GM12875 (cell line): ENCODE measurements at regions not wholly inside any gene's neighbourhood (a gene's known extent, or its start where the extent isn't known, plus 50 kb on each side); places are given as distances from the start of the nearest gene placed in this dataset.
"Not testable (repeated sequence)": the region's sequence is repeated elsewhere in the genome, so short reads cannot be mapped to it uniquely, and the experiment has no call there.

Experiments
- H3K4me3 ChIP-seq: one replicate; pipeline ENCODE4 v1.5.1; 2011; ENCODE audit warnings: low read depth, low read length, control low read depth
- TF ChIP-seq, protein P1 (sequence below): IDR thresholded peaks from 2 replicates; pipeline ENCODE4 v1.5.1; 2011; ENCODE audit warnings: low read depth, mild to moderate bottlenecking, control low read depth, inconsistent platforms, low read length, moderate library complexity, borderline replicate concordance; ENCODE audit not compliant: insufficient read depth

DNA sequence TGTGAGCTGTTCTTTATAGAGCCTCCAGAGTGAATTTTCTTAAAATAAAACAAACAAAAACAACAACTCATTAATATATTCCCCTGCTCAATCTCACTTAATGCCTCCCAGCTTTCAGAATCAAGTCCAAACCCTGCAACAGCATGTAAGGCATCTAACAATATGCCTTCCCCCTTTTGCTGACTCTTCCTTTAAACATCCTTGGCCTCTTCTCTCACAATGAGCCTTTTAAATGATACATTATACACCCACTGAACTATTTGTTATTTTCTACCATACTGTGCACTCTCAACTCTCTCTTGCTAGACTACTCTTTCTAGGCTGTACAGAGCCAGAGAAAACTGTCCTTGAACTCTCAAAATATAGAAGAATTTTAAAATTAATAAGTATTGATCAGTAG is 115.2 kb upstream of the SNX7 start:
- no peak overlapping the region for H3K4me3 ChIP-seq
- TF ChIP-seq, protein P1, sequence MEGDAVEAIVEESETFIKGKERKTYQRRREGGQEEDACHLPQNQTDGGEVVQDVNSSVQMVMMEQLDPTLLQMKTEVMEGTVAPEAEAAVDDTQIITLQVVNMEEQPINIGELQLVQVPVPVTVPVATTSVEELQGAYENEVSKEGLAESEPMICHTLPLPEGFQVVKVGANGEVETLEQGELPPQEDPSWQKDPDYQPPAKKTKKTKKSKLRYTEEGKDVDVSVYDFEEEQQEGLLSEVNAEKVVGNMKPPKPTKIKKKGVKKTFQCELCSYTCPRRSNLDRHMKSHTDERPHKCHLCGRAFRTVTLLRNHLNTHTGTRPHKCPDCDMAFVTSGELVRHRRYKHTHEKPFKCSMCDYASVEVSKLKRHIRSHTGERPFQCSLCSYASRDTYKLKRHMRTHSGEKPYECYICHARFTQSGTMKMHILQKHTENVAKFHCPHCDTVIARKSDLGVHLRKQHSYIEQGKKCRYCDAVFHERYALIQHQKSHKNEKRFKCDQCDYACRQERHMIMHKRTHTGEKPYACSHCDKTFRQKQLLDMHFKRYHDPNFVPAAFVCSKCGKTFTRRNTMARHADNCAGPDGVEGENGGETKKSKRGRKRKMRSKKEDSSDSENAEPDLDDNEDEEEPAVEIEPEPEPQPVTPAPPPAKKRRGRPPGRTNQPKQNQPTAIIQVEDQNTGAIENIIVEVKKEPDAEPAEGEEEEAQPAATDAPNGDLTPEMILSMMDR = no peak

DNA sequence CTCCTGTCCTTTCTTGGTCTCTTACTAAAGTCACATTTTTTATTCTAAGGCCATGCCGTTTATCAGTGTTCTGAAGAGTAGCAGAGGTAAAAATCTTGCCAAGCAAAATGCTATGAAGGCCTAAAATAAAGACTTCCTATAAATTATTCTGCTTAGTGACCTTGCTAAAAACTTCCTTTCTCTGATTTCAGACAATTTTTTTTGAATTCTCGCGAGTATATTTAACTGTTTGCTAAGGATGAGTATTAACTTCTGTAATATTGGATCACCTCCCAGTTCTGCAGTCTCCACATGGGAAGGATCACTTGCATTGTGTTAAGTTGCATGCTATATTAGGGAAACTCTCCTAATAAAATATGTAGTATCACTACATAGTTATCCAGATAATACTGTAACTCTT is 123.4 kb upstream of the SNX7 start:
- no peak overlapping the region for H3K4me3 ChIP-seq
- TF ChIP-seq, protein P1 = no peak

DNA sequence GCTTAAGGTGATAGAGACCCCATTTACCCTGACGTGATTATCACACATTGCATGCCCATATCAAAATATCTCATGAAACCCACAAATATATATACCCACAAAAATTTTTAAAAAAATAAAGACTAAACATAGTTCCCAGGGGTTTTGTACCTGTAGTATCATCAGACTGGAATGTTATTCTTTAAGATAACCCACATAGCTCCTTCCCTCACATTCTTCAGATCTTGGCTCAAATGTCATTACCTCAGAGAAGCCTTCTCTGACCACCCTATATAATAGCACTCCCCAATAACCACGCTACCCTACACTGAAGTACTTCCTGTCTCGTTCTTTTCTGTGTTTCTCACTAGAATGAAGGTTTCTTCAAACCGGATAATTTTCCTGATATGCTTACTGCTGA is 138.3 kb upstream of the SNX7 start:
- H3K4me3 ChIP-seq = no peak overlapping the region
- TF ChIP-seq, protein P1 = no peak

GRCh38 chr1:98516306-98516705 is 145.2 kb upstream of the SNX7 start:
- TF ChIP-seq, protein P1 = no peak
- H3K4me3 ChIP-seq = no peak overlapping the region

DNA sequence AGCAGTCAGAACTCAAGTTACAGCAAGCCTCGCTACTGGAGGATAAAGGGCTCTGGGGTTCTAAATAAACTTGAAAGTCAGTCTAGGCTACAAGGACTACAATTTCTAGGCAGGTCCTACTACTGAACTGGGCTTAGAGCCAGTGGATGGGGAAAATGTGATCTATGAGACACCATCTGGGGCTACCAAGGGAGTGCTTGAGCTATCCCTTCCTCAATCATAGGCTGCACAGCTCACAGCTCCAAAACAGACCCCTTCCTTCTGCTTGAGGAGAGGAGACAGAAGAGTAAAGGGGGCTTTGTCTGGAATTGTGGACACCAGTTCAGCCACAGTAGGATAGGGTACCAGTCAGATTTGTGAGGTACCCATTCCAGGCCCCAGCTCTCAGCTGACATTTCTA is 145.8 kb upstream of the SNX7 start:
- TF ChIP-seq, protein P1 = no peak
- H3K4me3 ChIP-seq = no peak overlapping the region

- H3K4me3 ChIP-seq = not testable (repeated sequence)
Measured at GRCh38 chr1:98512216-98512615, 149.3 kb upstream of the SNX7 start.

DNA sequence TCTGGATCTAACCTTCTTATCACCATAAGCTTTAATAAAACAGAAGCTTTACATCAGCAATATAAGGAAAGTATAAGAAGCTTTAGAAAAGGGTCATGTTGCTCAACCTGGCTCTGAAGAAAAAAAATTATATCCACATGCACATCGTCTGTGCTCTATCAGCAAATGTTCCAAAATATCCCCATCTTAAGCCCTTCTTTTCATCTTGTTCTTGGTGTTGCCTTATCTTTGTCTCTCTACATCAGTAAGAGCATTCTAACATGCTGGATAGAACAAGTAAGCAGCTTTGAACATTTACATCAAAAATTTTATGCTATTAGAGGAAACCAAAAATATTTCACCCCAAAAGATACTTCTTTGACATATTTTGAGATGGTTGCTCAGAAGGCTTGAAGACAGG is 157.8 kb upstream of the SNX7 start:
- TF ChIP-seq, protein P1 = no peak
- H3K4me3 ChIP-seq = no peak overlapping the region

DNA sequence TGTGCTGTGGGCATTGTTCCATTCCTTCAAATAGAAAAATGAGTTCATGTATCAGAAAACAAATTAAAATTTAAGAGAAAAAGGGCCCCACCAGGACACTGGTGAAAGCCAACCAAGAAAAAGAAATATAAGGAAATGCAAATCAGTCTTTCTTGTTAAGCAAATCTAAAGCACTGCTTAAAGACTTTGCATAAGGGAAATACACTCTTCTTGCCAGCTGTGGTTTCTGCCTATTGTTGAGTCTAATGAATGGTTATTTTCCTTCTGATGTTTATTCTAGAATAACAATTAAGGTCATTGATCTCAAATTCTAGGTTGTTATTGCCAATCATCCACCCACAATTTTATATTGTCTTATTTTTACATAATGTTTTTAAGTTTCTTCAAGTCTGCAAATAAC is 158.6 kb upstream of the SNX7 start:
- TF ChIP-seq, protein P1 = no peak
- H3K4me3 ChIP-seq = no peak overlapping the region
